GM12874 (cell line): ENCODE measurements at regions not wholly inside any gene's neighbourhood (a gene's known extent, or its start where the extent isn't known, plus 50 kb on each side); places are given as distances from the start of the nearest gene placed in this dataset.

Experiments used
- CTCF ChIP-seq: IDR thresholded peaks from 2 replicates; pipeline ENCODE4 v1.5.1; 2011; ENCODE audit warnings: low read depth, mild to moderate bottlenecking, control low read depth, low read length, moderate library complexity; ENCODE audit not compliant: insufficient read depth

GRCh38 chr13:108077284-108077683 is 138.1 kb downstream of the LIG4 start:
- TF ChIP-seq CTCF = no peak

- no peak for TF ChIP-seq CTCF
Observed at GRCh38 chr13:108070925-108071324, 144.4 kb downstream of the LIG4 start.

- no peak for TF ChIP-seq CTCF
Observed at GRCh38 chr13:108070491-108070890, 144.8 kb downstream of the LIG4 start.

GRCh38 chr13:108069521-108070210 is 145.7 kb downstream of the LIG4 start:
- no peak for TF ChIP-seq CTCF

GRCh38 chr13:108060111-108060510 is 155.2 kb downstream of the LIG4 start:
- no peak for TF ChIP-seq CTCF

- TF ChIP-seq CTCF = no peak
Observed at GRCh38 chr13:108056278-108056677, 159.1 kb downstream of the LIG4 start.

- TF ChIP-seq CTCF = no peak
Observed at GRCh38 chr13:108049211-108049610, 166.1 kb downstream of the LIG4 start.
